ENCODE measurements at regions not wholly inside any gene's neighbourhood (a gene's known extent, or its start where the extent isn't known, plus 50 kb on each side); places are given as distances from the start of the nearest gene placed in this dataset.

DNA sequence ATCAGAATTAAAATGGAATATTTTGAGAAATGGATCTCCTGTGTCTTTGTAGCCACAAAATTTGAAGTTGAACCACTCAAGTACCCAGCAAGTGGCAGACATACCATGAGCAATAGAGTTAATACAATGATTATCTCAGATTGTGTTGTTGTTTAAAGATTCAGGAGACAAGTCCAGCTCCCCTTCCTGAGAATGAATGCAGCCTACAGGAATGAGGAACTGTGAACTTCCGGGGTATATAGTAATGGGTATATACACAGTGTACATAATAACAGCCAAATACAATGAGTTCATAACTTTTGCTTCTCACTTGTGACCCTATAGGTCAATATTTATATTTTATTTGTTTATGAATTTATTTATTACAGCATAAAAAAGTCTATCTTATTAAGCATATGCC lies 445.0 kb downstream of the SETD4 start:
- TF ChIP-seq, protein P1, sequence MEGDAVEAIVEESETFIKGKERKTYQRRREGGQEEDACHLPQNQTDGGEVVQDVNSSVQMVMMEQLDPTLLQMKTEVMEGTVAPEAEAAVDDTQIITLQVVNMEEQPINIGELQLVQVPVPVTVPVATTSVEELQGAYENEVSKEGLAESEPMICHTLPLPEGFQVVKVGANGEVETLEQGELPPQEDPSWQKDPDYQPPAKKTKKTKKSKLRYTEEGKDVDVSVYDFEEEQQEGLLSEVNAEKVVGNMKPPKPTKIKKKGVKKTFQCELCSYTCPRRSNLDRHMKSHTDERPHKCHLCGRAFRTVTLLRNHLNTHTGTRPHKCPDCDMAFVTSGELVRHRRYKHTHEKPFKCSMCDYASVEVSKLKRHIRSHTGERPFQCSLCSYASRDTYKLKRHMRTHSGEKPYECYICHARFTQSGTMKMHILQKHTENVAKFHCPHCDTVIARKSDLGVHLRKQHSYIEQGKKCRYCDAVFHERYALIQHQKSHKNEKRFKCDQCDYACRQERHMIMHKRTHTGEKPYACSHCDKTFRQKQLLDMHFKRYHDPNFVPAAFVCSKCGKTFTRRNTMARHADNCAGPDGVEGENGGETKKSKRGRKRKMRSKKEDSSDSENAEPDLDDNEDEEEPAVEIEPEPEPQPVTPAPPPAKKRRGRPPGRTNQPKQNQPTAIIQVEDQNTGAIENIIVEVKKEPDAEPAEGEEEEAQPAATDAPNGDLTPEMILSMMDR (IDR thresholded peaks at IDR 0.05): no peak

DNA sequence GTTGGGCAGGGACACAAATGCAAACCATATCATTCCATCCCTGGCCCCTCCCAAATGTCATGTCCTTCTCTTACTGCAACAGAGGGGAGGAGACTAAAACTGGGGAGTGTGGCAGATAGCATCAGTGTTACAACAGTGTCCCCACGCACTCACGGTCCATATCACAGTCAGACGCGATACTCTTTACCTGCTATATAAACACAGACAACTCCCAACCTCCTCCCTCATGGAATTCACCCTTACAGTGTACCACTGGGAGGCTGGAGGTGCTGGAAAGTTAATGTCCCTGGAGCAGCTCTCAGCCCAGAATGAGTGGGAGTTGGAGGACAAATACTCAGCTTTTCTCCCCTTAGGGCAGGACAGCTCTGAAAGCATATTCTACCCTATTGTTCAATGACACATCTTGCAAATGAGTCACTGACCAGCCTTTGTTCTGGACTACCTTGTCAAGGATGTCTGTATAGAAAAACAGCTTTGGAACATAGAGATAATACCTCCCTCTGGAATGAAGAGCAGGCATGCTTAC lies 445.9 kb downstream of the SETD4 start:
- TF ChIP-seq, protein P1 (IDR thresholded peaks at IDR 0.05): no peak

DNA sequence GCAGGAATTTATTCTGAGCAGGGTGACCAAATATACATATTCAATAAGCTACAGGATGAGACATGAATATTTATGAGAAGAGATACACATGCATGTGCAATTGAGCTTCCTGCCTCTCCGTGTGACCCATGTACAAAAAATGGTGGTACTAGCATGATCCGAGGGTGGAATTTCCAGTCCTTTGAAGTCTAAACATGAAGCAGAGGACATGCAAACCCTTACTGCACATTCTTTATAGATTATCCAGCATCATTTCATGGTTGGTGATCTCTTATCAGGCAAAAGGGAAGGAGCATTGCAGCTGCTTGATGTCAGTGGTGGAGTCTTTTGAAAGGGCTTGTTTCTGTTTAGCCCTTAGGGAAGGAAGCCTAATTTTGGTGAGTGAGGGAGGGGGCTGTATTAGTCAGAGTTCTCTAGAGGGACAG lies 448.6 kb downstream of the SETD4 start:
- TF ChIP-seq, protein P1 (IDR thresholded peaks at IDR 0.05): no peak

DNA sequence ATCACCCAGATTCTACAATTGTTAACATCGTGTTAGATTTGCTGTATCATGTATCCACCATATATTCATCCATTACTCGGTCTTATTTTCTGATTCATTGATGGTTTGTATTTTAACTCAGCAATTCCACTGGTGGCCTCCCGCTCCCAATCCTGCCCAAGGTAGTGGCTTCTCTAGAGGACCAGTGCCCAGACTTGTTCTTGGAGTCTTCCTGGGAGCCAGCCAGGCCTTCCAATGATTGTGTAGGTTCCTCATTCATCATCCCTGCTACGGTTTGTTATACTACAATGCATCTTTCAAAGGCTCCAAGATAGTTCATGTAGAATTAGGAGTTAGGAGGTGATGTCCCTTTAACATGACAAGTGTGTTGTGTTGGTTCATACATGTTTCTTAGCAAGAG lies 451.1 kb downstream of the SETD4 start:
- TF ChIP-seq, protein P1 (IDR thresholded peaks at IDR 0.05): no peak

DNA sequence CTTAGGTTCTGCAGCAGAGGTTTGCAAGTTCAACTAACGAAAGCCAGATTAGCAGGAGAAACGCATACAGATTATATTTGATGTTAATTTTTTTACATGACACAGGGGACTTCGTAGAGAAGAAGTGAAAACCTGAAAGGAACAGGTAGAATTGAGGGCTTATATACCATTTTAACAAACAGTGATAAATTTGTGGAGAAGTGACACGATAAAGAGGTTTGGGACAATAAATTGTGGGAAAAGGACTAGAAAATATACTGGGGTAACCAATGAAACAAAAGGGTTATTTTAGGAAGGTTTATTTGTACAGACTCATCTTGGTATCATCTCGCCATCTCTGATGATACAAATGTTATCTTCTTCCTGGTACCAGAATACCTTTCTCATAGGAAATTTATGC lies 452.9 kb downstream of the SETD4 start:
- TF ChIP-seq, protein P1 (IDR thresholded peaks at IDR 0.05): no peak

DNA sequence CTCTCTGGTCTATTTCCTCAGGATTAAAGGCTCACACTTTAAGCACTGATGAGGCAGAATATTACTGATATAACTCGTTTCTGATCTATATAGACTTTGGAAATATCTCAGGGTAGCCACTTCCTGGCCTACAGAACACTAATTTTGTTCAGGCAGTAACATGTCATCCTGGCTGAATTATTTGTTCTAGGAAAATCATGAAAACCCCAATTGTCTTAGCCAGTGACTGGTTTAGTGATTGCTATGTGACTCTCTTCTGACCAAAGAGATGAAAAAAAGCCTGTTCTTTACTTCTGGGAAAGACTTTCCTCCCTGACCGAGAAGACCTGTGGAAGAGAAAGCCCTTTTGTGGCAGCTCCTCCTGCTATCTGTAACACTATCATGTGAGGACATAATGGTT lies 453.7 kb downstream of the SETD4 start:
- TF ChIP-seq, protein P1 (IDR thresholded peaks at IDR 0.05): no peak

DNA sequence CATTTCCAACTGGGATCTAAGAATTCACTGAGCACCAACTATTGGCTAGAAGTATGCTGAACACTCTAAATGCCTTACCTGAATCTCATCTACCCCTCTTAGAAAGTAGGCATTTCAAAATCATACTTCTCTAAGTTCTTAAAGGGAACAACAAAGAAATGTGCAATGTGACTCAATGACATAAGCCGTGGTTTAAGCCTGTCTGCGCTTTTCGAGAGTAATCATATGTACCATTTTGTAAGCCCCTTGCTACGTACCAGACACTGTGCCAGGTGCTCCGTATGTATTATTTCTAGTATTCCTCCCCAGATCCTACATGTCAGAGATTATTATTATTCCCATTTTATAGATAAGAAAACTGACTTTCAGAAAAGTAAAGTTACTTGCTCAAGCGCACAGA lies 454.2 kb downstream of the SETD4 start:
- TF ChIP-seq, protein P1 (IDR thresholded peaks at IDR 0.05): no peak

DNA sequence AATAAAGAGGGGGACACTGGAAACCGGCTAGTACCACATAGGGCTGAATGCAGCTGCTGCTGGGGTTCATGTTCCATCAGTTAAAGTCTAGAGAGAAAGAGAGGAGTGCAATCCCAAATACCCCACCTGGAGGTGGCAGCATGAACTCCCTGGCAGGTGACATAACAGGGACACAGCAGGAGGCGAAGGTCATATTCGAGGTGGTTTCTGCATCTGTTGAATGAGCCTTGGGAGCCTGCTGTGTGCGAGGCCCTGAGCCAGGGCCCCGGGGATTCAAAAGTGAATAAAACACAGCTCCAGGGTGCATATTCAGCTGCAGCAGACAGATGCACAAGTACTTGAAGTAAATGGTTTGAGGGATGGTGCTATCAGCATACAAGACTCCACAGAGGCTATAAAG lies 456.8 kb downstream of the SETD4 start:
- TF ChIP-seq, protein P1 (IDR thresholded peaks at IDR 0.05): no peak
